AG04450 (cell line): ENCODE measurements at regions not wholly inside any gene's neighbourhood (a gene's known extent, or its start where the extent isn't known, plus 50 kb on each side); places are given as distances from the start of the nearest gene placed in this dataset.

Source experiments
- CTCF ChIA-PET: fragments of 300-600, 350-600 bp; formaldehyde crosslinking; extraction: SDS; loops from one replicate; lab custom pipeline; 2022; ENCODE audit warnings: antibody characterized with exemption, inconsistent platforms; lab: Charles Lee
- POLR2A ChIA-PET: fragments of 350-600 bp; formaldehyde crosslinking; extraction: SDS; loops from one replicate; lab custom pipeline; 2021; ENCODE audit warnings: antibody characterized with exemption, inconsistent platforms; lab: Yijun Ruan, JAX
- DNase-seq: peaks from one replicate; pipeline ENCODE4 v3.0.0-alpha.2; 2011; ENCODE audit warnings: low read depth, low spot score
- H3K27ac ChIP-seq: one replicate; pipeline ENCODE4 v1.5.1; 2012; ENCODE audit warnings: low read depth, low read length, control low read depth
- H3K27me3 ChIP-seq: one replicate; pipeline ENCODE4 v1.6.0; 2012; ENCODE audit warnings: low read length; ENCODE audit not compliant: control insufficient read depth, insufficient read depth
- H3K4me3 ChIP-seq: 2 replicates; pipeline ENCODE4 v1.5.1; 2011; ENCODE audit warnings: mild to moderate bottlenecking, low read depth, low read length, control low read depth
- H3K9me3 ChIP-seq: 2 replicates; pipeline ENCODE4 v1.5.1; 2012; ENCODE audit warnings: low read length; ENCODE audit not compliant: control insufficient read depth, insufficient read depth
- TF ChIP-seq, protein P1 (sequence below): IDR thresholded peaks from 2 replicates; pipeline ENCODE4 v1.5.1; 2011; ENCODE audit warnings: low read depth, low read length, control low read depth, inconsistent platforms

- ChIA-PET POLR2A (no interaction called here), CTCF (no interaction called here)
- H3K27ac ChIP-seq = no peak overlapping the region
- TF ChIP-seq, protein P1, sequence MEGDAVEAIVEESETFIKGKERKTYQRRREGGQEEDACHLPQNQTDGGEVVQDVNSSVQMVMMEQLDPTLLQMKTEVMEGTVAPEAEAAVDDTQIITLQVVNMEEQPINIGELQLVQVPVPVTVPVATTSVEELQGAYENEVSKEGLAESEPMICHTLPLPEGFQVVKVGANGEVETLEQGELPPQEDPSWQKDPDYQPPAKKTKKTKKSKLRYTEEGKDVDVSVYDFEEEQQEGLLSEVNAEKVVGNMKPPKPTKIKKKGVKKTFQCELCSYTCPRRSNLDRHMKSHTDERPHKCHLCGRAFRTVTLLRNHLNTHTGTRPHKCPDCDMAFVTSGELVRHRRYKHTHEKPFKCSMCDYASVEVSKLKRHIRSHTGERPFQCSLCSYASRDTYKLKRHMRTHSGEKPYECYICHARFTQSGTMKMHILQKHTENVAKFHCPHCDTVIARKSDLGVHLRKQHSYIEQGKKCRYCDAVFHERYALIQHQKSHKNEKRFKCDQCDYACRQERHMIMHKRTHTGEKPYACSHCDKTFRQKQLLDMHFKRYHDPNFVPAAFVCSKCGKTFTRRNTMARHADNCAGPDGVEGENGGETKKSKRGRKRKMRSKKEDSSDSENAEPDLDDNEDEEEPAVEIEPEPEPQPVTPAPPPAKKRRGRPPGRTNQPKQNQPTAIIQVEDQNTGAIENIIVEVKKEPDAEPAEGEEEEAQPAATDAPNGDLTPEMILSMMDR = no peak
- no peaks in the 10 kb centered on the region; the same call in 1 of the 2 replicates for H3K9me3 ChIP-seq
- no peak for DNase-seq
- H3K4me3 ChIP-seq = no peak overlapping the region
- no peaks in the 10 kb centered on the region for H3K27me3 ChIP-seq
These were observed 396.3 kb downstream of the YTHDC2 start for GRCh38 chr5:113909782-113910181.

GRCh38 chr5:113917997-113918396, 404.5 kb downstream of the YTHDC2 start:
- CTCF ChIA-PET = interaction anchor here (0.6 to 0.7 kb wide), 2 partner anchors 22 to 86 kb away, joined by 3 to 6 read pairs; no protein-coding TSS in a partner anchor
- POLR2A ChIA-PET = no interaction called here

GRCh38 chr5:113922343-113922742, 408.8 kb downstream of the YTHDC2 start:
- ChIA-PET POLR2A (no interaction called here), CTCF (no interaction called here)
- no peak for DNase-seq
- H3K27ac ChIP-seq = no peak overlapping the region
- no peak overlapping the region for H3K4me3 ChIP-seq
- no peaks in the 10 kb centered on the region for H3K27me3 ChIP-seq
- TF ChIP-seq, protein P1 = no peak
- H3K9me3 ChIP-seq = no peaks in the 10 kb centered on the region

More at GRCh38 chr5:113917997-113918396, 404.5 kb downstream of the YTHDC2 start:
- Histone ChIP-seq H3K27me3 (no peaks in the 10 kb centered on the region), H3K9me3 (no peaks in the 10 kb centered on the region), H3K4me3 (no peak overlapping the region), H3K27ac (no peak overlapping the region)
- TF ChIP-seq, protein P1 = no peak
- no peak for DNase-seq

- ChIA-PET POLR2A (no interaction called here), CTCF (no interaction called here)
These were observed 422.0 kb downstream of the YTHDC2 start for GRCh38 chr5:113935453-113935852.

GRCh38 chr5:113937301-113937700, 423.8 kb downstream of the YTHDC2 start:
- POLR2A ChIA-PET = no interaction called here
- H3K4me3 ChIP-seq = no peak overlapping the region
- H3K9me3 ChIP-seq = no peaks in the 10 kb centered on the region; the same call in 1 of the 2 replicates
- H3K27ac ChIP-seq = no peak overlapping the region
- no peaks in the 10 kb centered on the region for H3K27me3 ChIP-seq
- TF ChIP-seq, protein P1 = no peak
- CTCF ChIA-PET = no interaction called here
- no peak for DNase-seq

More at GRCh38 chr5:113935453-113935852, 422.0 kb downstream of the YTHDC2 start:
- TF ChIP-seq, protein P1 = no peak
- no peak for DNase-seq
- H3K27ac ChIP-seq = no peak overlapping the region
- no peak overlapping the region for H3K4me3 ChIP-seq
- H3K9me3 ChIP-seq = no peaks in the 10 kb centered on the region; the same call in 1 of the 2 replicates
- H3K27me3 ChIP-seq = no peaks in the 10 kb centered on the region
